HG02973 (cell line): ENCODE measurements at regions not wholly inside any gene's neighbourhood (a gene's known extent, or its start where the extent isn't known, plus 50 kb on each side); places are given as distances from the start of the nearest gene placed in this dataset.
"Not testable (repeated sequence)": the region's sequence is repeated elsewhere in the genome, so short reads cannot be mapped to it uniquely, and the experiment has no call there.

ENCODE experiments used
- ATAC-seq: cut with Tn5 transposase; IDR thresholded peaks from one replicate; pipeline ENCODE4 v1.9.1; 2021; ENCODE audit warnings: moderate library complexity; ENCODE audit not compliant: unreplicated experiment

GRCh38 chr6:121857551-121857950 lies 422.1 kb downstream of the GJA1 start:
- no peak for ATAC-seq

- no peak for ATAC-seq
Measured at GRCh38 chr6:121858310-121858709, 422.9 kb downstream of the GJA1 start.

GRCh38 chr6:121858986-121859385 lies 423.5 kb downstream of the GJA1 start:
- no peak for ATAC-seq

- no peak for ATAC-seq
Measured at GRCh38 chr6:121865811-121866210, 430.4 kb downstream of the GJA1 start.

GRCh38 chr6:121867095-121867494 lies 431.6 kb downstream of the GJA1 start:
- ATAC-seq = no peak

GRCh38 chr6:121868206-121868605 lies 432.8 kb downstream of the GJA1 start:
- ATAC-seq = no peak

GRCh38 chr6:121873595-121873994 lies 438.1 kb downstream of the GJA1 start:
- no peak for ATAC-seq

GRCh38 chr6:121876721-121877120 lies 441.3 kb downstream of the GJA1 start:
- no peak for ATAC-seq

- no peak for ATAC-seq
Measured at GRCh38 chr6:121879149-121879548, 443.7 kb downstream of the GJA1 start.

GRCh38 chr6:121880831-121881230 lies 445.4 kb downstream of the GJA1 start:
- no peak for ATAC-seq

GRCh38 chr6:121881974-121882667 lies 446.7 kb downstream of the GJA1 start:
- no peak for ATAC-seq

- ATAC-seq = no peak
Measured at GRCh38 chr6:121884091-121884490, 448.6 kb downstream of the GJA1 start.

GRCh38 chr6:121884620-121885019 lies 449.2 kb downstream of the GJA1 start:
- no peak for ATAC-seq

- ATAC-seq = no peak
Measured at GRCh38 chr6:121885399-121886152, 450.1 kb downstream of the GJA1 start.

- no peak for ATAC-seq
Measured at GRCh38 chr6:121886223-121886830, 450.9 kb downstream of the GJA1 start.

- ATAC-seq = no peak
Measured at GRCh38 chr6:121887724-121888123, 452.3 kb downstream of the GJA1 start.

- no peak for ATAC-seq
Measured at GRCh38 chr6:121890307-121890910, 455.0 kb downstream of the GJA1 start.

GRCh38 chr6:121895731-121896130 lies 460.3 kb downstream of the GJA1 start:
- not testable (repeated sequence) for ATAC-seq

- no peak for ATAC-seq
Measured at GRCh38 chr6:121896363-121896762, 460.9 kb downstream of the GJA1 start.

- ATAC-seq = no peak
Measured at GRCh38 chr6:121896771-121897170, 461.3 kb downstream of the GJA1 start.

GRCh38 chr6:121897337-121897760 lies 461.9 kb downstream of the GJA1 start:
- ATAC-seq = no peak

GRCh38 chr6:121901432-121901831 lies 466.0 kb downstream of the GJA1 start:
- ATAC-seq = no peak
